Kidney glomerular epithelial cell (primary cell): ENCODE measurements at regions not wholly inside any gene's neighbourhood (a gene's known extent, or its start where the extent isn't known, plus 50 kb on each side); places are given as distances from the start of the nearest gene placed in this dataset.

ENCODE experiments used
- DNase-seq: peaks from one replicate; lab custom pipeline; 2025; lab: John Stamatoyannopoulos, UW

DNA sequence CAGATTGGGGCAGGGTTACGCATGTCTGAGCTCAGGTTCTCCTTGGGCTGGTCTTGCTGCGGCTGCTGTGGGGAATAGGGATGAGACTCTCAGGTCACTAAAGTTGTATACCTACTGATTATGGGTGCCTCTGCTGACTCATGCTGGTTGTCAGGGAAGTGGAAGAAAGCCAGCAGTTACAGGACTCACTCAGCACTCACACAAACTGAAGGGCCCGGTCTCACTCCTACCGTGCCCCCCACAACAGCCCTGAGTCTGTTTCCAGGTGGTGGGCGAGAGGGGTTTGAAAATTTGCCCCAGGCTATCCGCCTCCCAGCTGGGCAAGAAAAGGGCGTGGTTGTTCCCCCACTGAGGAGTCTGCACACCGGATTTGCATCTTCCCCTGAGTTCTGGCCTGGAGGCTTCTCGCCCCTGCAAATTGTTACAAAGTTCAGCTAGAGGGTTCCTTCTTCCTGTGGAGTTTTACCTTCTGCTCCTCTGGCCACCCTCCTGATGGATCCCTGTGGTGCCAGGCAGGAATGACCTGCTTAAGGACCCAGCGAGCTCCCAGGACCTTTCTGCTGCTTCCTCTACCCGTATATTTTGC is 659.2 kb downstream of the HDGFL1 start:
- DNase-seq: no peak

DNA sequence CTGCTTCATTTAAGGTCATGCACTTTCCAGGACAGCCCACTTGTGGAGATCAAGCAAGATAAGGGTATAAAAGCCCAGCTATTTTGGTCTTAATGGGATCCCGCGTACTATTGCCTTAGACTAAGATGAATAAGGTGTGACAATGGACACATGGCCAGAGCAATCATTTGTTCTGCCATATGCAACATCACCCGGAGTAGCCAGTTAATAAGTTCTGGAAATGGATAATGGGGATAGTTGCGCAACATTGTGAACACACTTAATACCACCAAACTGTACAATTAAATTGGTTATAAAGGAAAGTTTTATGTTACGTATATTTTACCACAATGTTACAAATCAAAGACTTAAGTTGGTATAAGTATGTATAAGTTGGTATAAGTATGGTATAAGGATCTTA is 674.5 kb downstream of the HDGFL1 start:
- no peak for DNase-seq

DNA sequence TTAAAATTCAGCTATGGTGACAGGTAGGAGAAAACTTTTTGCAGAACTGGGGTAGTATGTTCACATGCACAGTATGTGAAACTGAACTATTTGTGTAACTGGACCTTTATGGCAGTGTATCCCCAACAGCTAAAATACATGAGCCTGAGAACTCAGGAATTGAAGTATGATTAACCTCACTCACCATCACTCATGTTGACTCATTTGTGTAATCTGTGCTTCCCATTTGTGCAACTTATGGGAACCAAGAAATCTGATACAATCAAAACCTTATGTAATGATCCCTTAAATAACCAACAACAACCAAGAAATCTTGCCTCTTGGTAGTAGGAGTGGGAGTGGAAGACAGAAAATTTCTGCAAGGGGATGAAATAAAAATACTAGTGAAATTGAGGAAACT is 674.9 kb downstream of the HDGFL1 start:
- no peak for DNase-seq

DNA sequence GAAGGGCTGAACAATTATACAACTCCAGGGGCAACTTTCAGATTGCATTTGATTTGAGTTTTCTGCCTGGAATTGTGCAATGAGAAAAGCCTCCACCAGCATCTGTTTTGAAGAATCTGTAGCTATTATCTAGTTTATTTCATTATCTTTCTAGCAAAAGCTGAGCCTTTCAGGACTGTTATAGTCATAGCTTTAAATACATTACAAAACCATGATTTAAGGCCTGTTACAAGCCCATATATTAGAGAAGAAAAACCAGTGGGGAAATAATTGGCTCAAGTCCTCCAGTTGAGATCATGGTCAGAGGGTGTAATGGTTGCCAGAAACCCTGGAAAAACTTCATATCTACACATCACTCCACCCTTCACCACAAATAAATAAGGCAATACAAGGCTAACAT is 676.2 kb downstream of the HDGFL1 start:
- DNase-seq: no peak

DNA sequence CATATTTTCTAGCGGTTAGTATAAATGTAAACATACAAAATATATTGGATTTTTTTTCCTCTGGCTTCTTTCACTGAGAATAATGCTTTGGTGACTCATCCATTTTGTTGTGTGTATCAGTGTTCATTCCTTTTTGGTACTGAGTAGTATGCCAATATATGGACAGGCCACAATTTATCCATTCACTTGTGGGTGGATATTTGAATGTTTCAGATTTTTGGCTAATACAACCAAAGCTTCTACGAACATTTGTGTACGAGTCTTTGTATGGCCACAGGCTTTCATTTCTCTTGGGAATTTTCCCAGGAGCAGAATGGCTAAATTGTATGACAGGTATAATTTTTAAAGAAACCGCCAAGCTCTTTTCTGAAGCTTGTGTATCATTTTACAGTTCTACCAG is 677.5 kb downstream of the HDGFL1 start:
- no peak for DNase-seq

DNA sequence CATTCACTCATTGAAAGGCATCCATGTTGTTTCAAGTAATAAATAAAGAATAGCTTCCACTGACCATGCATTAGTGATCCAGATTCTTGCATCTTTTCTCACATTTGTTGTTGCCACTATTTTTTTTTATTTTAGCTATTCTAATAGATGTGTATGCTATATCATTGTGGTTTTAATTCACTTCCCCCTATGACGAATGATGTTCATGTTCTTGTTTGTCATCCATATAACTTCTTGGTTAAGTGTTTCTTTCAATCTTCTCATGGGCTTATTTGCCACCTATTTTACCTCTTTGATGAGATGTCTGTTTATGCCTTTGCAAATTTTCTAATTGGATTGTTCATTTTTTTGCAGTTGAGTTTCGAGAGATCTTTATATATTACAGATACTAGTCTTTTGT is 681.2 kb downstream of the HDGFL1 start:
- no peak for DNase-seq

DNA sequence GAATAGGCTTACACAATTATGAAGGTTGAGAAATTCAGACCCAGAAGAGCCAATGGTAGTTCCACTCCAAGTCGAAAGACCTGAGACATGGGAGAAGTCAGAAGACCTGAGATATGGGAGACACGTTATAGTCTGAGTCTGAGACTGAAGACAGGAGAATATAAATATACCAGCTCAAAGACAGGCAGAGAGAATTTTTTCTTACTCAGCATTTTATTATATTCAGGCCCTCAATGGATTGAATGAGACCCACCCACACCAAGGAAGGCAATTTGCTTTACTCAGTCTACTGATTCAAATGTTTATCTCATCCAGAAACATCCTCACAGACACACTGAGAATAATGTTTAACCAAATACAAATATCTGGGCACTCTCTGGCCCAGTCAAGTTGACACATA is 693.5 kb downstream of the HDGFL1 start:
- DNase-seq: no peak

DNA sequence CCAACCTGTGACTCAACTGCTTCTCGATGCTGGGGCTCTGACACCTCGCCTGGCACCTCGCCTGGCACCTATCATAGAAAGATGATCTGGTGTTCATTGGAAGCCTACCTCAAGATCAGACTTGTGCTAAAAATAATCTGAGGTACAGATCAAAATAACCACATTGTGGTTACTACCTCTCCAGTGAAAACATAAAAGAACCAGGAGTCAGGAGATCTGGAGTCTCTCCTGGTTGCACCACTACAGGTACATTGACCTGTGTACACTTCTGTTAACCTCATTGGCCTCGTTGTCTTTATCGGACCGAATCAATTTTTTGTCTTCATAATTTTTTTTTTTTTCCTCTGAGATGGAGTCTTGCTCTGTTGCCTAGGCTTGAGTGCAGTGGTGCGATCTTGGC is 695.9 kb downstream of the HDGFL1 start:
- no peak for DNase-seq

DNA sequence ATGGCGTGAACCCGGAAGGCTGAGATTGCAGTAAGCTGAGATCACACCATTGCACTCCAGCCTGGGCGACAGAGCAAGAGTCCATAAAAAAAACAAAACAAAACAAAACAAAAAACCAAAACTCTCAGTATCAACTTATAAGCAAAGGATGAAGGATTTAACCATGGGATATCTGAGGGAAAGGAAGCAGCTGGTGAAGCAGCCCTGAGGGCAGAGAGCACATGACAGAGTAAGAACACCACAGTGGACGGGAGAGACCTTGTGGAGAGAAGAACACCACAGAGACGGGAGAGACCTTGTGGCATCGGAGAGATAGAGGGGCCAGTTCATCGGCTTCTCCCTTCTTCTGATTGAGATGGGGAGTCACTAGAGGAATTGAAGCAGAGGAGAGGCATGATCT is 697.2 kb downstream of the HDGFL1 start:
- DNase-seq: no peak

DNA sequence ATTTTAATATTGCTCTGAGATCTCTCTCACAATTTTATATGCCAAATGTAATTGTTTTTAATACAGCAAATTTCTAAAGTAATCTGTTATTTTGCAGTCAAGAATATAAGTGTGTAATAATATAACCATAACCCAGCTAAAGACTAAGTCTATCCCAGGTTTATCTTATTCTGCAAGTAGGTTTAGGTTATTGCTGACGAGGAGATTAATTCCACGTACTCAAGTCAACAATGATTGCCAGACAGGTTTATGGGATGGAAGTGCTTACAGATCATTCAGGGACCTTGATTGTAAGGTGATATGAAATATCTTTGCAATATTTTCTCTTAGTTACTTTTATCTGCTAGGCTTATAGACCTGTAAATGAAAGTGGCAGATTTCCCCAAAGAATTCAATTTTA is 698.3 kb downstream of the HDGFL1 start:
- no peak for DNase-seq

DNA sequence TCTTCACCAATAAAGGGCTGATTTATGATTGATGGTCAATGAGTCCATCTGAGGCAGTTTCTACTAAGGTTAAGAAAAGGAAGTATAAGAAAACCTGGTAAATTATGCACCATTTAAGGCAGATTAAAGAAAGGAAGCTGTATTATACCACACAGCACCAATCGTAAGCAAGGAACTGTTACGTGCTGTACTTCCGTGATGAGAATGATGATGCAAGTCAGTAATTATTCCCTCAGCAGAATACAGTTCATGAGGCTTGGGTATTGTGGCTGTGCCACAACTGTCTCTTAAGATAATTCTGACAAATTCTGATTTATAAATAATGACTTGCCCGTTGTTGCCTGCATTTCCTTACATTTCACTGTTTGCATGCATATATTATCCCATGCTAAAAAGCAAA is 699.0 kb downstream of the HDGFL1 start:
- DNase-seq: no peak

DNA sequence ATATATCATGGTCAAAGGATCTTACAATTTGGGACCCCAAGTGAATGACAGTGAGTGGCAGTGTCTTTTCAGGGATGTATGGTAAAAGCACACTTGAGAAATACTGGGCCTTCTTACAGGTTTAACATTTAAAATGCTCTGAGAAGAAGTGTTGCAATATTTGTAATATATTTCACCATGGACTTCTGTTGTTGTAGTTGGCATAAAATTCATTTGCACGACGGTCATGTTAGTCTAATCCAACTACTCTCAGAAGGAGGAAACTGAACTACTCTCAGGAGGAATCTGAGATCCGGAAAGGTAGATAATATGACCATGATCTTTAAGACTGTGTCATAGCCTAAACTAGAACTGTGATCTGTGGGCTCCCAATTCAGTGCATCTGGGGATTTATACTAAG is 700.1 kb downstream of the HDGFL1 start:
- DNase-seq: no peak

DNA sequence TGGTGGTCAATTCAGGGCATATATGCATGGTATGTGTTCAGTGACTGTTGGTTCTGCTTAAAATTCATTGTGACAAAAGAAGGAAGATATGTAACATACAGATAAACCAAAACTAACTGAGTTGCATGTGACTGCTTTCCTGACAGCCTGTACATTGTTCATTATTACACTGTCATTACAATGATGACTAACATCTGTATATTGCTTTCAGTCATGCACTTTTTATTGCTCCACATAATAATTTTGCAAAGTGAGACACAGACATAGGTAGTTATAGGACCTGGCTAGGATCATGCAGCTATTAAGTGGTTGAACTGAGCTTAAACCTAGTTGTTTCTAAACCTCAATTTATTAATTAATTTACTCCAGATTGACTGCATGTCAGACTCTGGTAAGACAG is 703.2 kb downstream of the HDGFL1 start:
- no peak for DNase-seq

DNA sequence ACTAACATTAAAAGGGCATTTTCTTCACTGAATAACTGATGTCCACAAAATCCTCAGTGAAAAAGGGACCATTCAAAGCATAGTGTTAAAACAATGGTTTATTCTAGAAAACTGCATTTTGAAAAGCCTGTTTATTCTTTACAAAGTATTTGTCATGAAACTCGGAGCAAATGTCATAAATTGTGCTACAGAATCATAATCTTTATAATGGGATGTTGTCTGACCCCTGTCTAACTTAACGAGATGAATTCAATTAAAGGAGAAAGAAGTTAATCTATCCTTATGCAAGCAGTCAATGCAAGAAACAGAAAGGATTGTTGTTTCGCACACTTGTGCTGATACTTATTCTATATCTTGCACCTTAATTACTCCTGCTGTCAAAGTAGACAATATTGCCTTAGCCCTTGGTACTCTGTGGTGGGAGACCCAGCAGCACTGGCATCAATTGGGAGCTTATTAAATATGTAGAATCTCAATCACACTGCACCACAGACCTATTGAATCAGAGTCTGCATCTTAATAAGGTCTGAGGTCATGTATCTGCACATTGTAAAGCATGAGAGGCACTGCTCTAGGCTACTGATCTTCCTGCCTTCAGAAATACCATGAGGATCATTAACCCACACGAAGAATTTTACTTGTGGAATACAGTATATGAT is 708.3 kb downstream of the HDGFL1 start:
- no peak for DNase-seq

DNA sequence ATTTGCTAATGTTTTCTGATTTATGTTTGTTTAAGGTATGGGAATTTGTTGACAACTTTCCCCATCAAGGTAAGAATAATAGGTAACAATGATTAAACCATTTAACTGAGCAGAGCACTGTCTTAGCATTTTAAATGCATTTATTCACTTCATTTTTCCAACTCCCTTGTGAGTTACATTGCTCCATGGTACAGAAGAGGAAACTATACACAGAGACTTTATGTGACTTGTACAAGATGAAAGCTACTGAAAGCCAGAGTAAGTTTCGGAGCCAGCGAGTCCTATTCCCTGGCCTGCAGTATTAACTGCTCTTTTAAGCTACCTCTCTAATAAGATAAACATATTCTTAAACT is 708.8 kb downstream of the HDGFL1 start:
- DNase-seq: no peak

DNA sequence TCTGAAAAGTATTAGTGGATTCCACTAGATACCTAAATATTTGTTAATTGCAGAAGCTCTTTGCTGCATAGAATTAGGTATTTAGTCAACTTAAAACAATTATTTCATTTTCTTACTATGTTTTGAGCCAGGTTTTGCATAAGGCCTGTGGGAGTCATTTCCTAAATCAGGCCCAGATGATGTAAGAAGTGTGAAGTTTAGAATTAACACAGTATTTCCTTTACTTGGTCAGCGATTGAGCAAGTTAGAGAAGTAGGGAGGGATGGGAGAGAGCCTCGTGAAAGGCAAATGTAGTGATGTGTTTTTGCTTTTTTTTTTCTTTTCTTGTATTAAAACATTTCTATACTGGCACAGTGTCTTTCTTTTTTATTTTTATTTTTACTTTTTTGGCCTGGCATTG is 711.1 kb downstream of the HDGFL1 start:
- DNase-seq: no peak

DNA sequence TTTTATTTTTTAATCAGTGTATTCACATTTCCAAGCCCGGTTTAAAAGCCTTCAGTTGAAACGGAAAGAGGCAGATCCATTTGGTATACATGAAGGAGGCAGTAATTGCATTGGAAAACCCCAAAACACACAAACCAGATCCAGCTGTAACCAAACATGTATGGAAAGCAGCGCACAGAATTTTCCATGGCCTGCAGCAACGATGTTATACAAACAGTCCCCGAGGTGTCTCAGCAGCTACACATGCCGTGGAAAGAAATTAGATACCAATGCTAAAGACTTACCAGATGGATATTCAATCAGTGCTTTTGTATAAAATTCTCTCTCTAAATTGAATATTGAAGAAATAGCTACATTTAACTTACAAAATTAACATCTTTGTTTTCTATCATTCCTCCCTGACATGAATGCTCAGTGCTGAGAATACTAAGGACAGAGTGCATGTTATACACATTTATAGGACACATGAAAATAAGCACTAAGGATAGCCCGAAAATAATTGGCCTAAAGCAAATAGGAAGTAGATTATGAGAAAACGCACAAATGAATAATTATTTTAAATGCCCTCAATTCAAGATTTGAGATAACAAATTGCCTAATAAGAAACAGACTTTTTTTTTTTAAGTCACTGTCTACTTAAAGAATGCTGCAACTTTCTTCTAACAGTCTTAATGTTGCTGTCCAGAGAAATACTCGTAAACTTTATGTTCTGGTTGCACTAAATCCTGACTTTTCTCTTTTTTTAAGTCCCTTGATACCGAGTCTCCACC is 713.1 kb downstream of the HDGFL1 start:
- no peak for DNase-seq

DNA sequence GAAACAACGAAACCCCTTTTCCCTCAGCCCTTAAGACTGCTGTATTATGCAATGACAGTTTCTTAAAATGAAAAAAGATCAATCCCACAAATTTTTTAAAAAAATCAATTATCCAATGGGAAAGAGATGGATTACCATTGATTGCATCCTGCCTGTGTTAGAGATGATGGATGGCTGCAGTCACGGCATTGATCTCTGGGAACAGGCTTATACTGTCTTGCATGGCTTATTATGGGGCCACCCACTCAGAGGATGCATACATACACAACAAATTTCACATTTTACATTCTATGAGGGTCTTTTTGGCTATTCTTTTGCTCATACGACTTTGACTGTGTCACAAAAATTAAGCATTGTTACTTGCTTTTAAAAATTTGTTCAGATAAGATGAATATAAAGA is 724.3 kb downstream of the HDGFL1 start:
- DNase-seq: no peak

DNA sequence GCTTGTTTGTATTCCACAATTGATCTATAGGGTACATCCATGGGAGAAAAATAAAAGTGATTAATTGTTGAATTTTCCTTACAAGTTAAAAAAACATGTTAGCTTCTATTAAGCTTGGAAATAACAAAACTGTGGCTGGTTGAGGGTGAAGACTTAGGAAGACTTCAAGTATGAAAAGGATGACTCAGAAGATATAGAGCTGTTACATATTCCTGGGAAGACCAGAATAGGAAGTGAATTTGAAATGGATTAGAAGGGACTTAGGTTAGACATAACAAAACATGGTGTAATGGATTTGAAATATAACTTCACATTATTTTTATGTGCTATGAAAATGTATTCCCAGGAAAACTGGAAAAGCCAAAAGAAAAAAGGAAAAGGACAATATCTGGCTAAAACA is 732.2 kb downstream of the HDGFL1 start:
- DNase-seq: no peak

DNA sequence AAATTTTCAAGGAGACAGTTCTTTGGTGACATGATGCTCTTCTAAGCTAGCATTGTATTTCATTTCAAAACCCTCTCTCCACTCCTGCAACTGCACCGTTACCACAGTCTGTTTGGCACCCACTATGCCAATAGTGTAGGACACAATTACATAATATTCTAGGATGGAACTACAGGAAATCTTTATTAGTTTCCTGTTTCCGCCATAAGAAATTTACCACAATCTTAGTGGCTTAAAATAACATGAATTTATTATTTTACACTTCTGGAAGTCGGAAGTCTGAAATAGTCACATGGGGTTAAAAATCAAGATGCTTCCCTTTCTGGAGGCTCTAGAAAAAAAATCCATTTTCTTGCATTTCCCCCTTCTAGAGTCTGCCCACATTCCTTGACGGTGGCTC is 733.1 kb downstream of the HDGFL1 start:
- no peak for DNase-seq

DNA sequence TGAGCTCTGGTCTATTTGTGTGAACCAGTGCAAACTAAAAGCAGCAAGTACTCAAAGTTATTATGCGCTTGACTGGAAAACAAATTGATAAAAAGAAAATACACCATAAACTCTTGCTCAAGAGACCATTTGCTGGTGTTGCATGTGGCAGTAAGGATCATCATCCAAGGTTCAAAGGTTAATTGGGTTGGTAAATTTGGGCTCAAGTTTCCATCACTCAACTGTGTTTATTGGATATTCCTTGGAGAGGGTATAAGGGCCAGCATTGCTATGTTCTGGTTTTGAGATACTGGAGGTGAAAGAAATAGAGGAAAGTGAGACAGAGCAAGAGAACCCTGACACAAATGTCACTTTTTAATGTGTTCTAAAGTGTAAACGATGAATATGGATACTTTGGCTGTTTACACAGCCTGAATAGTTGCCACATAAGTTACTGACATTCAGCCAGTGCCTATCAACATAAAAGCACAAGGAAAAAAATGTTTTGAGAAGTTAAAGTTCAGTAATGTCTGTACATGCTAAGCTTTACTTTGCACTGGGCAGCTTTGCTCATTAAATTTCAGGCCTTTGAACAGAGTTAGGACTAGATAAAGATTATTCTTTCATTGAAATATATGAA is 736.1 kb downstream of the HDGFL1 start:
- no peak for DNase-seq

DNA sequence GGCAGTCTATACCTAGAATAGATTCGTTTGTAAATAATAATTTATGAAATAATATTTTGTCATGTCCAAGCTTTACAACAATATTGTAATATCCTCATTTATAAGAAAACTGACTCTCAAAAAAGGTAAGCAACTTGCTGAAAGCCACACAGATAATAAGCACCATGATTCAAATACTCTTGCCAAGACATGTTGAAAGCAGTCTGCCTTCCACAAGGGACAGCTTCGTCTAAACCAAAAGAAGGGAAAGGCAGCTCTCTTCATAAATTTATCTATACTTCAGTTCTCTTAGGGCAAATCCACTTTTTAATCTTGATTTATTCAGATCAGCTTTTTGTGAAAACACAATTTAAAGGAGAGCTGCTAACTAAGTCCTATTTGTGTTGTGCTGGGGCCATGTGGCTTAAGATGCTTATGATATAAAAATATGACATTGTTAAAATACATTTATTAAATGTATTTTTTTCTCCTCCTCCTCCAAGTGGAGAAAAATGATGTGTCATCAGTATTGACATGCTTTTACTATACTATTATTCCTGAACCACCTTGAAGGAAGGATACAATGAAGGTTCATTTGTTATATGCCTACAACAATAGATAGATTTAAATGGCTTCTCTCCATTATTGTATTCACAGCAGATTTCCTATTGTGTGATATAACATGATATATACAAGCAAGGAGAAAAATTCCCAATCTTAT is 737.0 kb downstream of the HDGFL1 start:
- DNase-seq: no peak

DNA sequence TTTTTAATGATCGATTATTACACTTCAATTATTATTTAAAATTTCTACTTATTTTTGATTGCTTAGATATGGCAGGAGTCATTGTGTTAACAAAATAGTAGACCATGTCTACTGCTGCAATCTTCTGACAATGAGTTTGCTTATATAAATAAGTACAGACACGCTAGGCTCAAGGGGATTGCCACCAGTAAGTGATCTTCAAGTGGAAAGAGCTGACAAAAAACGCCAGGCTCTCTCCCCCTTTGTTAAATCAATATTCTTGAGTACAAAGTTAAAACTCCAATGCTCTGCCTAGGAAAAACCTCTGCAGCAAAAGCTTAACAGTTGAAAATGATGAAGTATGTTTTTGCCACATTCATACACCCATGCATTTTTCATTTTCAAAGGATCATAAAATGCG is 738.1 kb downstream of the HDGFL1 start:
- DNase-seq: no peak
